Kidney tubule cell (primary cell): ENCODE measurements at regions not wholly inside any gene's neighbourhood (a gene's known extent, or its start where the extent isn't known, plus 50 kb on each side); places are given as distances from the start of the nearest gene placed in this dataset.

Experiments
- DNase-seq: peaks from one replicate; pipeline ENCODE4 v3.0.0-alpha.2; 2018; ENCODE audit warnings: low spot score

DNA sequence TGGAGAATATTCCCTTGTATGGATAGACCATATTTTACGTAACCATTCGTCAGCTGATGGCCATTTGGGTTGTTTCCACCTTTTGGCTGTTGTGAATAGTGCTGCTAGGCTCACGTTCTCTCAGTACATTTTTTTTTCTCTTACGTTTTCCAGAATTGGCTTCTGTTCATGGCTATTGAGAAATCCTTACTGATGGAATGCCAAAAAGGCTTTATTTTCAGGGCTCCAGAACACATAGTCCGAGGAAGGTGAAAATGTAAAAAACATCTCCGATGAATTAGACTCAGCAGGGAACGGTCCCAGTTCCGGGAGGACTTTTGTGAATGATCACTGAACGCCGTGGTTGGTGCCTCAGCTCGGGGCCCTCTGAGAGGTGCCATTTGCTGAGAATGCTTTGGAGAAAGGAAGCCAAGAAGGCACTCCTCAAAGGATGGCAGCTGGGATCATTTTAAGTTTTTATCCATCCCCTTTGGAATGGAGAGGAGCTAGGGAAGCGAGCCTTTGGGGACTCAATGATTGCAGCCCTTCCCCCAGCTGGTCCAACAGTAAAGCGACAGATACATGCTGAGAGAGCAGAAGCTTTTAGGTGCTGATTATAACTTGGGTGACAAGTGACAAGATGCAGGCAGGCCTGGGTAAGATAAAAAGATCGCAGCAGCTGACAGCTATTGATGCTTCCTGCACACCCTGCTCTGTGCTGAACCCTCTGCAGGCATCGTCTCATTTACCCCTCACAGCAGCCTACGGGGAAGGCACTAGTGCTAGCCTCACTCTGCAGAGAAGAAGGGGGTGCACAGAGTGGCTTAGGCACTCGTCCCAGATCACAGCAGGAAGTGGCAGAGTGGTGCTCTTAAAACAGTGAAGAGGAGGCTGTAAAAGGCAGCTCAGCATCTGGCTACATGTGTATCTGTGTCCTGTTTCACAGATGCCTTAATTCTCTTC lies 133.4 kb upstream of the KCNG1 start:
- no peak for DNase-seq

DNA sequence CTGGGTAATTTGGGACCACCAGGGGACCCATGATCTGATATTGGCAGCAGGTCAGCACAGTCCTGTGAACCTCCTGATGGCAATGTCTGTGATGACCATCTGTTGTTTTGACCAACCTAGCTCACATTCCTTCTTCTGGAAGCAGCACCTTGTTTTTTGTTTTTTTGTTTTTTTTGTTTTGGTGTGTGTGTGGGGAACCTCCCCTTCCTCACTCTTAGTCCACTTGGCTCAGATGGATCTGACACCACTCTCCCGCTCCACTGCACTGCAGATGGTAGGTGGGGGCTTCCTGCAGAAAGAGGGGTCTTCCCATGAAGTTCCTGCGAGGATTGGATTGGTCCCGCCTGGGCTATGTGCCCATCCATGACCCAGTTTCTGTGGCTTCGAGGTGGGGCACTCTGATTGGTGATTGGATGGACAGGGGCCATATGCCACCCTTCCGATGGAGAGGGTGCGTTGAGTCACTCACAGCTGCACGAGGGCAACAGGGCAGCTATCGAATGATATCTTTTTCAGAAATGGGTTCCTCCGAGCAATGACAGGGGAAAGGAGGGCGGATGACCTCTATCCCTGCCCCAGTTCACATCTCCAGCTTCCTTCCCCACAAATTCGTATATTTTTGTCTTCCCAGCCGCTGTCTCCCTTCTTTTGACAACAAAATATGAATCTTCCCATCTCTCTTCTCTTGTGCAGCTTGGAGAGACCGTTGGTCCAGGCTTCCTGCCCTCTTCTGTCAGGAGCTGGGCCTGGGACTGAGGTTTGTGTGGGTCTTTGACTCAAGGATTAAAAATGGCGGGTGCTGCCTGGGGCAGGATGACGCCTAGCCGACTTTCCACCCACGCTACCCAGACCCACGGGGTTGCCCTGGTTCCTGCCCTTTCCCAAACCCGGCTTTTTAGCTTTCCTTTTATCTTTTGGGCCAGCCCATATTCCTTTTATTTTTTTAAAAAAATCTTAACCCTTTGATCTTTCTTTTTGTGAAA lies 132.1 kb upstream of the KCNG1 start:
- no peak for DNase-seq

- no peak for DNase-seq
Measured at GRCh38 chr20:51153867-51154707, 131.2 kb upstream of the KCNG1 start.

DNA sequence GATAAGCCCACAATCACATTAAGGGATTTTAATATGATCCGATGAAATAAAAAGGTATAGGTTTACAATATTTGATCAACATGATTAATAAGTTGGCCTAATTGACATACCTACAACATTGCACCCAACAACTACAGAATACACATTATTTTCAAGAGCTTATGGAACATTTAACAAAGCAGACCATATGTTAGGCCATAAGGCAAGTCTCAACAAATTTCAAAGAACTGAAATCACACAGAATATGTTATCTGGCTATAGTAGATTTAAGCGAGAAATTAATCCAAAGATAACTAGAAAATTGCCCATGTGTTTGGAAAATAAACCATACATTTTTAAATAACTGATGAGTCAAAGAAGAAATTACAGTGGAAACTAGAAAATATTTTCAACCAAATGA lies 126.0 kb upstream of the KCNG1 start:
- DNase-seq: no peak

- DNase-seq: no peak
Measured at GRCh38 chr20:51144476-51144875, 121.6 kb upstream of the KCNG1 start.

DNA sequence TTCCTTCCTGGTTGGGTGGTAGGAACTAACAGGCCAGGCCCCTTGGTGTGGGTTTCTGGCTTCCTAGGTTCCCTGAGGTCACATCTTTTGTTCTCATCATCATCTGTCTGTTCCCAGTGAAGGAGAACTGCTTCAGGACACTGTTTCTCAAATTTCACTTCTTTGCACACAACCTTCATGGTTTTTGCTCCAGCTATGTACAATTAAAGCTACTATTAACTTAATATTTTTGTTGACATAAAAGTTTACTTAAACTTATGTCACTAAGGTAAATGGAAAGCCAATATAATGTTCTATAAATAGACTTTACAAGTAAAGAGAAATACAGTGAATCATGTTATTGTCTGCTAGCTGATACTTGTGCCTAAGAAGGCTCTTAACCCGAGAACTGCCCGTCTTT lies 120.7 kb upstream of the KCNG1 start:
- no peak for DNase-seq

- no peak for DNase-seq
Measured at GRCh38 chr20:51142448-51142847, 119.5 kb upstream of the KCNG1 start.

DNA sequence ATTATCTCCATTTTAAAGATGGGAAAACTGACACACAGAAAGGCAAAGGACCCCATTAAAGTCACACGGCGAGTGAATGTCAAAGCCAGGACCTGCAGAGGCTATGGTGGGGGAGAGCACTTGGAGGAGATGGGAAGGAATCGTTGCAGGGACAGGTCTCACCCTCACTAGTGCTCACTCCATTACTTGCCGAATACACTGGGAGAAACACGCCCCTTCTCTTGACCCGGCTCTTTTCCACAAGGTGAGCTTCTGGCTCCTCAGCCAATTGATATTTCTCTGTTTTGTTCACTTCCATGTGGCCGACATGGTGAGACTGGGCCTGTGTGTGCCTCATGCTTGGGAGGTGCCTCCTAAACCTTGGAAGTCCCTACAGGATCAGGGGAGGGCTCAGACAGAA lies 117.8 kb upstream of the KCNG1 start:
- no peak for DNase-seq

- no peak for DNase-seq
Measured at GRCh38 chr20:51139891-51140290, 117.0 kb upstream of the KCNG1 start.

DNA sequence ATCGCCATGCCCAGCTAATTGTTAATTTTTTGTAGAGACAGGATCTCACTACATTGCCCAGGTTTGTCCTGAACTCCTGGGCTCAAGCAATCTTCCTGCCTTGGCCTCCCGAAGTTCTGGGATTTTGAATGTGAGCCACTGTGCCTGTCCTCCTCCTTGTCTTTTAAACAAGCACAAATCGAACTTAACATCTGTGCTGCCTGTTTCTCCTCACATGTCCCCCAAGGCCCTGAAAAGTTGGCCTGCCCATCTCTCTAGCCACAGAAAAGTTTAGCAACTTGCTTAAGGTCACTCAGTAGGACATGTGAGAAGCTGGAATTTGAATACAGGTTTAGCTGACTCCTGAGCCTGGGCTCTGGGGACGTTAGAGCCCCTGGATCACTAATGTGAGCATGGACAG lies 115.7 kb upstream of the KCNG1 start:
- no peak for DNase-seq

DNA sequence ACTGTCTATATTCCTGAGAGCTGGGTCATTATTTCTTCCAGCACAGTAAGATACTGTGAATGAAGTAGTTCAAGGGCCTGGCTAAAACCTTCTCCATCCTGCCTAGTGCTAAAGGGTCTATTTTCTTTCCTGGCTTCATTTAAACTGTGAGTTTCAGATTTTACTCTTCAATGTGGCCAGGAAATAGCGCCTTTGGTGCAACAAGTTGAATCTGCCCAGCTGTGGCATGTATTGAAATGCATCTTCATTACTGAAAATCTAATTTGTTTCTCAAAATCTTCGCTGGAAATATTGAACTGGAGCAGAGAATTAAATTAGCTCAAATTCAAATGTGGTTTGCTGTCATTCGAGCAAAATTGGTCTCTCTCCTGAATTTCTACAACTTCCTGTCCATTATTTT lies 114.6 kb upstream of the KCNG1 start:
- no peak for DNase-seq

GRCh38 chr20:51135926-51136715 lies 113.2 kb upstream of the KCNG1 start:
- DNase-seq: no peak

GRCh38 chr20:51134405-51134804 lies 111.5 kb upstream of the KCNG1 start:
- no peak for DNase-seq

DNA sequence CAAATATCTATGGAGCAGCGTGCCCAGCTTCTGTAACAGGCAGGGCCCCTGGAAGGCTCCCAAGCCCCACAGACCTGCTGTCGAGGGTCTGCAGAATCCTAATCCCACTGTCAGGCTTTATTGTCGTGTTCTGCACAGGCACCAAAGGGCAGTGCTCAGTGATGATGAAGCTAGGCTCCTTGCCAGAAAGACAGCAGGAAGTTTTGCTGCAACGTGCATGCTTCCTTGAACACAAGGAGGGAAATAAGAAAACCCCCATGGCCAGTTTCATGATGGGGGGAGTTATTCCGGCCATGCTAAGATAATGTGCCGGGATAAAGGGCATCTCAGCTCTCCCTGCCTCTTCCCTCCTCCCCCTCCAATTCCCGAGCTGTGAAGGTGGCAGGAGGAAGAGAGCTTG lies 109.4 kb upstream of the KCNG1 start:
- peak; percentile 24 for DNase-seq

GRCh38 chr20:51131811-51132210 lies 108.9 kb upstream of the KCNG1 start:
- DNase-seq: no peak

DNA sequence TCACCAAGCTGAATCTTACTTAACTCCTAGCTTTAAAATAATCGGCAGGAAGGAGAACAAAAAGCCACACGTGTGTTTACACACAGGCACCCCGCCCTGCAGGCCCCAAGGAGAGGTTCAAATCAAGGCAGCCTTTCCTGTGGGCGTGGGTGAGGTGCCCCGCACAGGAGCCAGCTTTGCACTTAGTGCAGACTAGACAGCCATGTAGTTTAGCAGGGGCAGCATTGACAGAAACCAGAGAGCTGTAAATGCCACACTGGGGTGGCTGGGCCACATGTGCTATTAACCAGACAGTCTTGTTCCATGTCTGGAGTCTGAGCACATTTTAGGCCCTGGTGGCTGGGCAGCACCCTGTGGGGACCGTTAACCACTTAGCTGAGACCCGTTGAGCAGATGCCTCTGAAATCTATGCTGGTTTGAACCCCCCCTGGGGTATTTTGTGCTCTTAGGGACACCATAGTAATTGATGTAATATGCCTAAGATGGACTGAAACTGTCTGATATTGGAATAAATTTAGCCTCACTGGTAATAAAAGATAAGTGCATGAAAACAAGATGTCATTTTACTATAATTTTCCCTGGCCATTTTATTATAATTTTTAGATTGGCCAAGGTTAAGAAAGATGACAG lies 106.4 kb upstream of the KCNG1 start:
- no peak for DNase-seq

DNA sequence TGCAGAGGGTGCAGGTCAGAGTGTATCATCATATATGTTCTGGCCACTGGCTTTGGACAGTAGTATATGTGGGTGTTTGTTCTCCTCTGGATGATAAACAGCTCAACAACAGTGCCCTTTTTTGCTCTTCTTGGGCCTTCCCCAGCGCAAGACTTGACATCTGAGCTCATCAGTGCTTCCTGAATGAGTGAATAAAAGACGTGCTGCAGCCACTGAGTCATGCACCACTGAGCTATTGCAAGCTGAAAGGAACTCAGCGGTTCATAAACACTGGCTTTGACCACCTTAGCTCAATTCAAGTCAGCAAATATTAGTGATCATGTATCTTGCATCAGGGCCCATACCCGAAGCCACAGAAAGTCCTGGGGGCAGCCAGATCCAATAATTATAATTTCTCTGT lies 105.3 kb upstream of the KCNG1 start:
- peak; percentile 86 for DNase-seq

DNA sequence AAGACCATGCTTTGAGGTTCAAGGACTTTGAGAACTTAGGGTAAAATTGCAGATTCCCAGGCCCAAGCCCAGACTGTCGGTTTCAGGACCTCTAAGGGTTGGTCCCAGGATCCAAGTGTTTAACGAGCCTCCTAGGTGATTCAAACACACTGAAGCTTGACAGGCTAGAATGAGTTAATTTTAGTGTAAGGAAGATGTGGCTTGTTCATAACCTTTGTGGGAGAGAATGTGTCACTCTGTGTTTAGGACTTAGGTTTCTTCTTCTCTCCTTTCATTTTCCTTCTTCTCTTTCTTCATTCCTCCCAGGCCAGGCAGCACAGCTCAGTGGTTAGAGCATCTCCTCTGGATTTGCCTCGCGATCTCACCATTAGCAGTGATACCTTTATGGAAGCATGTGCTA lies 104.8 kb upstream of the KCNG1 start:
- peak; percentile 66 for DNase-seq

DNA sequence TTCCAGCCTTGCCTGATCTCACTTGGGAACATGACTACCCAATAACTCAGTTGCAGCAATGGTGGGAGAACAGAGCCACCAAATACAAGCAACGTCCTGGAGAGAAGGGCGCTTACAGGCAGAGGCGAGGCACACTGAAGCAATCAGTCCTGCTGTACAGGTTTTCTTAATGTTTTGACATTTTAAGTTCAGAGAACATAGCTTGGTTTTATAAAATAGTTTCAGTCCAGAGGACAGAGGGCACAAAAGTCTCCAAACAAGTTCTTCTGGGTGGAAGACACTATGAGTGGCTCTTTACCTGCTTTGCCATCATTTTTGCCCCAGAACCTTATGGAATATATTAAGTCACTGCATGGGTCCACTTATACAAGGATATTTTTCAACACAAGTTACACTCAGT lies 103.4 kb upstream of the KCNG1 start:
- DNase-seq: no peak

- DNase-seq: no peak
Measured at GRCh38 chr20:51125780-51126179, 102.9 kb upstream of the KCNG1 start.

- DNase-seq: no peak
Measured at GRCh38 chr20:51125105-51125504, 102.2 kb upstream of the KCNG1 start.
